Upper lobe of right lung (tissue), 1 donor: ENCODE measurements at regions not wholly inside any gene's neighbourhood (a gene's known extent, or its start where the extent isn't known, plus 50 kb on each side); places are given as distances from the start of the nearest gene placed in this dataset.
"Not testable (repeated sequence)": the region's sequence is repeated elsewhere in the genome, so short reads cannot be mapped to it uniquely, and the experiment has no call there.

ENCODE experiments used
- ATAC-seq: fragments of 200-7000 bp; cut with Tn5 transposase; one replicate; pipeline ENCODE4 v1.9.1; 2020; ENCODE audit warnings: mild to moderate bottlenecking, moderate library complexity
- DNase-seq: peaks from one replicate; pipeline ENCODE4 v3.0.0-alpha.2; 2020
- H3K27ac ChIP-seq: fragments of 200-600 bp; one replicate; pipeline ENCODE4 v1.8.0; 2022
- H3K27me3 ChIP-seq: fragments of 200-600 bp; one replicate; pipeline ENCODE4 v1.8.0; 2022; ENCODE audit warnings: mild to moderate bottlenecking
- H3K36me3 ChIP-seq: fragments of 200-600 bp; one replicate; pipeline ENCODE4 v1.8.0; 2022
- H3K4me1 ChIP-seq: fragments of 200-600 bp; one replicate; pipeline ENCODE4 v1.8.0; 2022
- H3K4me3 ChIP-seq: fragments of 200-600 bp; one replicate; pipeline ENCODE4 v1.8.0; 2022; ENCODE audit warnings: mild to moderate bottlenecking
- H3K9me3 ChIP-seq: fragments of 200-600 bp; one replicate; pipeline ENCODE4 v1.8.0; 2022
- intact Hi-C: fragments of 100-400 bp; cut with DNase I; formaldehyde crosslinking; loops from one replicate; pipeline ENCODE4 v1.11.0; 2022
- TF ChIP-seq, protein P1 (sequence below): fragments of 200-600 bp; IDR thresholded peaks from one replicate; pipeline ENCODE4 v1.8.0; 2022; ENCODE audit warnings: antibody characterized with exemption
- donor health status: DM: no; HTN: yes; CAD: no; lungs with severe emphysema.

DNA sequence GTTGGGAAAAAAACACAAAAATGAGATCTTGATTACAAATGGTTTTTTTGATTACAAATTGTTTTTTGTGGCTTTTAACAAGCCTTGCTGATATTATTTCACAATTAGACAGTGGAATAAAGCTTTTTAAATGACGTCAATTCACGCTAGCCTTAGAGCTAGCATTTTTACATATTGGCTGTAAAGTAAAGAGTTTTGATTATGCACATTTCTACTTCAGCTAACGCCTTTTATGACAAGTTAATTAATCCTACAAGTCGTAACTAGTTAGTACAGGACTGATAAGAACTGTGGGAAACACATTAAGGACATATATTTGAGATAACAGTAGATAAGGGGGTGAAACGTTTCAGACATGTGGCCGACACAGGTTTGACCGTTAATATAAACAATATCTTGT is 95.7 kb upstream of the ATXN3L start:
- no peaks in the 10 kb centered on the region for H3K4me1 ChIP-seq
- ATAC-seq (no peak), DNase-seq (no peak)
- TF ChIP-seq, protein P1, sequence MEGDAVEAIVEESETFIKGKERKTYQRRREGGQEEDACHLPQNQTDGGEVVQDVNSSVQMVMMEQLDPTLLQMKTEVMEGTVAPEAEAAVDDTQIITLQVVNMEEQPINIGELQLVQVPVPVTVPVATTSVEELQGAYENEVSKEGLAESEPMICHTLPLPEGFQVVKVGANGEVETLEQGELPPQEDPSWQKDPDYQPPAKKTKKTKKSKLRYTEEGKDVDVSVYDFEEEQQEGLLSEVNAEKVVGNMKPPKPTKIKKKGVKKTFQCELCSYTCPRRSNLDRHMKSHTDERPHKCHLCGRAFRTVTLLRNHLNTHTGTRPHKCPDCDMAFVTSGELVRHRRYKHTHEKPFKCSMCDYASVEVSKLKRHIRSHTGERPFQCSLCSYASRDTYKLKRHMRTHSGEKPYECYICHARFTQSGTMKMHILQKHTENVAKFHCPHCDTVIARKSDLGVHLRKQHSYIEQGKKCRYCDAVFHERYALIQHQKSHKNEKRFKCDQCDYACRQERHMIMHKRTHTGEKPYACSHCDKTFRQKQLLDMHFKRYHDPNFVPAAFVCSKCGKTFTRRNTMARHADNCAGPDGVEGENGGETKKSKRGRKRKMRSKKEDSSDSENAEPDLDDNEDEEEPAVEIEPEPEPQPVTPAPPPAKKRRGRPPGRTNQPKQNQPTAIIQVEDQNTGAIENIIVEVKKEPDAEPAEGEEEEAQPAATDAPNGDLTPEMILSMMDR: no peak
- H3K9me3 ChIP-seq: no peaks in the 10 kb centered on the region
- H3K4me3 ChIP-seq: no peak overlapping the region
- no peaks in the 10 kb centered on the region for H3K27me3 ChIP-seq
- no peak overlapping the region for H3K27ac ChIP-seq
- H3K36me3 ChIP-seq: no peaks in the 10 kb centered on the region
- intact Hi-C loops: no loop called here

DNA sequence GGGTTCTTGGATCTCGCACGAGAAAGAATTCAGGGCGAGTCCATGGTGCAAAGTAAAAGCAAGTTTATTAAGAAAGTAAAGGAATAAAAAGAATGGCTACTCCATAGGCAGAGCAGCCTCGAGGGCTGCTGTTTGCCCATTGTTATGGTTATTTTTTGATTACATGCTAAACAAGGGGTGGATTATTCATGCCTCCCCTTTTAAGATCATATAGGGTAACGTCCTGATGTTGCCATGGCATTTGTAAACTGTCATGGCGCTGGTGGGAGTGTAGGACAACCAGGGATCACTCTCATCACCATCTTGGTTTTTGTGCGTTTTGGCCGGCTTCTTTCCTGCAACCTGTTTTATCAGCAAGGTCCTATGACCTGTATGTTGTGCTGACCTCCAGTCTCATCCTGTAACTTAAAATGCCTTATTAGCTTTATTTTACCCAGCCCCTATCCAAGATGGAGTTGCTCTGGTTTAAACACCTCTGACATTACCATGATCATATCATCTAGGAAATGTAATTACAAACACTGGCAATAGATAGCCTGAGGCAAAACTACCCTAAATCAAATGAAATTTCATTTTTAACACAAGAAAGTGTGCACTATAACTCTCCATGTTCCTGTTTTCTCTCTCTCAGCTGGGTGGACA is 94.3 kb upstream of the ATXN3L start:
- no peak for ATAC-seq
- H3K36me3 ChIP-seq: no peaks in the 10 kb centered on the region
- TF ChIP-seq, protein P1: no peak
- H3K9me3 ChIP-seq: no peaks in the 10 kb centered on the region
- H3K4me3 ChIP-seq: no peak overlapping the region
- intact Hi-C loops: no loop called here
- no peak for DNase-seq
- no peaks in the 10 kb centered on the region for H3K4me1 ChIP-seq
- no peak overlapping the region for H3K27ac ChIP-seq
- H3K27me3 ChIP-seq: no peaks in the 10 kb centered on the region

DNA sequence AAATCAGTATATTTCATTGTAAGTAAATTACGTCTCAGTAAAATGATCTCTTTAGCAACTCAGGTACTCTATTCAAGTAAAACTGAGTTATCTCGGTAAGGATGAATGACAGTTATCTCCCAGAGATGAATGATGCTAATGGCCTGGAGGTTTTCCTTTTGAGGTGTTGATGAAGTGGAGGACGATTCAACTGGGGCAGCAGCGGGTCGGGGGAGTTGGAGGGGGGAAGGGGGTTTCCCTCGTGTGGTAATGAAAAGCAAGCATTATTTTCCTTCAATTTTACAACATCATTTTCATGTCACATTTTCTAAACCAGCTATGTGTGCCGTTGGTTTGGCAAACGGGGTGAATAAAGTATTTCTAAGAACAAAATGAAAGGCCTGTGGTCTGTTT is 92.4 kb upstream of the ATXN3L start:
- intact Hi-C loops: no loop called here
- DNase-seq (no peak), ATAC-seq (no peak)
- Histone ChIP-seq H3K4me1 (no peaks in the 10 kb centered on the region), H3K27me3 (no peaks in the 10 kb centered on the region), H3K4me3 (no peak overlapping the region), H3K27ac (no peak overlapping the region), H3K9me3 (no peaks in the 10 kb centered on the region), H3K36me3 (no peaks in the 10 kb centered on the region)
- TF ChIP-seq, protein P1: no peak

DNA sequence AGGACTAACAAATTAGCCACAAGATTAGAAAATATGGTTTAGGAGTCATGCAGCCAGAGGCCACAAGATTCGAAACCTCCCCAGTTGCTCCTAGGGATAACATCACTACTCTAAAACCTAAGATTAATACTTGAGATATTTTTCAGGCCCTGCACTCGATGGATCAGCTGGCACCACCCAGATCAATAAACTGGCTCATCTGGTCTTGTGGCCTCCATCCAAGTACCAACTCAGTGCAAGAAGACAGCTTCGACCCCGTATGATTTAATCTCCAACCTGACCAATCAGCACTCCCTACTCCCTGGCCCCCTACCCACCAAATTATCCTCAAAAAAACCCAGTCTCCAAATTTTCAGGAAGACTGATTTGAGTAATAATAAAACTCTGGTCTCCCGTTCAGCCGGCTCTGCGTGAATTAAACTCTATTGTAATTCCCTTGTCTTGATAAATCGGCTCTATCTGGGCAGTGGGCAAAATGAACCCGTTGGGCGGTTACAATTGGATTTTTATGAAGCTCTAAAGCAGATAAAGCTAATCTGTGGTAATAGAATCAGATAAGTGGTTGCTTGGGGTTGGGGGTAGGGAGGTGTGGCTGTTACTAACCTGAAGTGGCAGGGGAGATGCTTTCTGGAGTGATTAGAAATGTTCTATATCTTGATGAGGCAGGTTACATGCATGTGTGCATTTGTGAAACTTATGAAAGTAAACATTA is 91.8 kb upstream of the ATXN3L start:
- TF ChIP-seq, protein P1: no peak
- Histone ChIP-seq H3K9me3 (no peaks in the 10 kb centered on the region), H3K4me3 (no peak overlapping the region), H3K27ac (no peak overlapping the region), H3K4me1 (no peaks in the 10 kb centered on the region), H3K27me3 (no peaks in the 10 kb centered on the region), H3K36me3 (no peaks in the 10 kb centered on the region)
- ATAC-seq (no peak), DNase-seq (no peak)
- intact Hi-C loops: no loop called here

DNA sequence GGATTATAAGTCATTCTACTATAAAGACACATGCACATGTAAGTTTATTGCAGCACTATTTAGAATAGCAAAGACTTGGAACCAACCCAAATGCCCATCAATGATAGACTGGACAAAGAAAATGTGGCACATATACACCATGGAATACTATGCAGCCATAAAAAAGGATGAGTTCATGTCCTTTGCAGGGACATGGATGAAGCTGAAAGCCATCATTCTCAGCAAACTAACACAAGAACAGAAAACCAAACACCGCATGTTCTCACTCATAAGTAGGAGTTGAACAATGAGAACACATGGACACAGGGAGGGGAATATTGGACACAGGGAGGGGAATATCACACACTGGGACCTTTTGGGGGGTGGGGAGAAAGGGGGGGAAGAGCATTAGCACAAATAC is 88.7 kb upstream of the ATXN3L start:
- DNase-seq, intact Hi-C loops, ATAC-seq, H3K36me3 ChIP-seq, H3K27ac ChIP-seq, H3K27me3 ChIP-seq, H3K4me1 ChIP-seq, H3K4me3 ChIP-seq, H3K9me3 ChIP-seq: not testable (repeated sequence)

DNA sequence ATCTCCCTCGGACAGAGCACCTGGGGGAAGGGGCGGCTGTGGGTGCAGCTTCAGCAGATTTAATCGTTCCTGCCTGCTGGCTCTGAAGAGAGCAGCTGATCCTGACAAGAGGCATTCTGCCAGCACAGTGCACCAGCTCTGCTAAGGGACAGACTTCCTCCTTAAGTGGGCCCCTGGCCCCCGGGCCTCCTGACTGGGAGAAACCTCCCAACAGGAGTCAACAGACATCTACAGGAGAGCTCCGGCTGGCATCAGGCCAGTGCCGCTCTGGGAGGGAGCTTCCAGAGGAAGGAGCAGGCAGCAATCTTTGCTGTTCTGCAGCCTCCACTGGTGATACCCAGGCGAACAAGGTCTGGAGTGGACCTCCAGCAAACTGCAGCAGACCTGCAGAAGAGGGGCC is 84.9 kb upstream of the ATXN3L start:
- intact Hi-C loops, ATAC-seq, H3K4me1 ChIP-seq: not testable (repeated sequence)

More for the DNA sequence above, 84.9 kb upstream of the ATXN3L start:
- H3K4me3 ChIP-seq, DNase-seq, H3K9me3 ChIP-seq, H3K27ac ChIP-seq, H3K36me3 ChIP-seq, H3K27me3 ChIP-seq: not testable (repeated sequence)
